Neural cell (in vitro differentiated cells): ENCODE measurements at regions not wholly inside any gene's neighbourhood (a gene's known extent, or its start where the extent isn't known, plus 50 kb on each side); places are given as distances from the start of the nearest gene placed in this dataset.

Experiments used
- H2AFZ ChIP-seq: fragments of 200-600, 300-800 bp; sonication (generic), shearing (Covaris generic); 2 replicates; pipeline ENCODE4 v1.6.0; 2014; ENCODE audit warnings: low read depth, mild to moderate bottlenecking, antibody characterized with exemption, low read length, moderate library complexity
- H3F3A ChIP-seq: fragments of 200-600 bp; shearing (Covaris generic); 2 replicates; pipeline ENCODE4 v1.6.1; 2016; ENCODE audit warnings: mild to moderate bottlenecking, moderate library complexity, mixed read lengths, antibody characterized with exemption, low read length; ENCODE audit not compliant: insufficient read depth, poor library complexity, severe bottlenecking
- H3K27ac ChIP-seq: fragments of 200-600, 300-800 bp; sonication (generic), shearing (Covaris generic); 2 replicates; pipeline ENCODE4 v1.5.1; 2014; ENCODE audit warnings: mild to moderate bottlenecking, low read length, moderate library complexity
- H3K27me3 ChIP-seq: fragments of 300-800, 200-600 bp; sonication (generic), shearing (Covaris generic); 2 replicates; pipeline ENCODE4 v1.6.0; 2014; ENCODE audit warnings: mild to moderate bottlenecking, low read depth, low read length, moderate library complexity; ENCODE audit not compliant: insufficient read depth
- H3K36me3 ChIP-seq: fragments of 300-800, 200-600 bp; sonication (generic), shearing (Covaris generic); 2 replicates; pipeline ENCODE4 v1.5.1; 2014; ENCODE audit warnings: mild to moderate bottlenecking, antibody characterized with exemption, low read length, moderate library complexity; ENCODE audit not compliant: insufficient read depth
- H3K4me2 ChIP-seq: fragments of 300-800, 200-600 bp; sonication (generic), shearing (Covaris generic); 2 replicates; pipeline ENCODE4 v1.6.0; 2014; ENCODE audit warnings: mild to moderate bottlenecking, low read length
- H3K4me3 ChIP-seq: fragments of 300-800, 200-600 bp; sonication (generic), shearing (Covaris generic); 2 replicates; pipeline ENCODE4 v1.5.1; 2014; ENCODE audit warnings: mild to moderate bottlenecking, low read length, moderate library complexity
- H3K79me2 ChIP-seq: fragments of 200-600 bp; shearing (Covaris generic); replicated peaks from 2 replicates; pipeline ENCODE4 v1.6.0; 2014; ENCODE audit warnings: mild to moderate bottlenecking, low read length, moderate library complexity; ENCODE audit not compliant: insufficient read depth
- H3K9ac ChIP-seq: fragments of 300-800, 200-600 bp; sonication (generic), shearing (Covaris generic); 2 replicates; pipeline ENCODE4 v1.6.1; 2016; ENCODE audit warnings: mild to moderate bottlenecking, low read length, mixed read lengths
- H3K9me2 ChIP-seq: fragments of 200-600 bp; shearing (Covaris generic); 2 replicates; pipeline ENCODE4 v1.6.1; 2016; ENCODE audit warnings: mild to moderate bottlenecking, low read length, mixed read lengths; ENCODE audit not compliant: insufficient read depth
- H3K9me3 ChIP-seq: fragments of 200-600, 300-800 bp; sonication (generic), shearing (Covaris generic); 2 replicates; pipeline ENCODE4 v1.6.1; 2016; ENCODE audit warnings: mild to moderate bottlenecking, mixed run types, low read length, moderate library complexity, mixed read lengths
- H4K20me1 ChIP-seq: fragments of 200-600 bp; shearing (Covaris generic); 2 replicates; pipeline ENCODE4 v1.6.1; 2016; ENCODE audit warnings: mild to moderate bottlenecking, mixed run types; ENCODE audit not compliant: insufficient read depth
- CTCF ChIP-seq: fragments of 450-650 bp; IDR thresholded peaks from 2 replicates; pipeline ENCODE4 v1.5.1; 2014; ENCODE audit warnings: antibody characterized with exemption, mild to moderate bottlenecking, moderate library complexity; ENCODE audit not compliant: poor library complexity, severe bottlenecking
- EP300 ChIP-seq: fragments of 450-650 bp; conservative IDR thresholded peaks from 2 replicates; pipeline ENCODE4 v1.6.1; 2014; ENCODE audit warnings: antibody characterized with exemption, mild to moderate bottlenecking, moderate library complexity; ENCODE audit not compliant: poor library complexity, severe bottlenecking
- EZH2 ChIP-seq: fragments of 200-600, 300-800 bp; shearing (Covaris generic), sonication (generic); IDR thresholded peaks from 2 replicates; pipeline ENCODE4 v1.6.1; 2014; ENCODE audit warnings: antibody characterized with exemption, low read length, borderline replicate concordance, mild to moderate bottlenecking; ENCODE audit not compliant: insufficient read depth, poor library complexity, severe bottlenecking
- MXI1 ChIP-seq: fragments of 450-650 bp; conservative IDR thresholded peaks from 2 replicates; pipeline ENCODE4 v1.6.1; 2014; ENCODE audit warnings: antibody characterized with exemption, mild to moderate bottlenecking; ENCODE audit not compliant: poor library complexity, severe bottlenecking
- POLR2AphosphoS5 ChIP-seq: IDR thresholded peaks from 2 replicates; pipeline ENCODE4 v1.6.1; 2012
- RAD21 ChIP-seq: fragments of 450-650 bp; conservative IDR thresholded peaks from 2 replicates; pipeline ENCODE4 v1.6.1; 2014; ENCODE audit warnings: antibody characterized with exemption, mild to moderate bottlenecking, moderate library complexity
- SMC3 ChIP-seq: fragments of 450-650 bp; conservative IDR thresholded peaks from 2 replicates; pipeline ENCODE4 v1.6.1; 2014; ENCODE audit warnings: antibody characterized with exemption, mild to moderate bottlenecking, moderate library complexity; ENCODE audit not compliant: poor library complexity
- TAF1 ChIP-seq: IDR thresholded peaks from 2 replicates; pipeline ENCODE4 v1.6.1; 2012; ENCODE audit warnings: low read depth
- TF ChIP-seq, protein P1 (sequence below): IDR thresholded peaks from 2 replicates; pipeline ENCODE4 v1.6.1; 2012; ENCODE audit warnings: borderline replicate concordance

- no peaks in the 10 kb centered on the region for H3K9me3 ChIP-seq
- TF ChIP-seq SMC3 (no peak), EP300 (no peak), EZH2 (no peak), RAD21 (no peak), TAF1 (no peak), POLR2AphosphoS5 (no peak)
- TF ChIP-seq, protein P1, sequence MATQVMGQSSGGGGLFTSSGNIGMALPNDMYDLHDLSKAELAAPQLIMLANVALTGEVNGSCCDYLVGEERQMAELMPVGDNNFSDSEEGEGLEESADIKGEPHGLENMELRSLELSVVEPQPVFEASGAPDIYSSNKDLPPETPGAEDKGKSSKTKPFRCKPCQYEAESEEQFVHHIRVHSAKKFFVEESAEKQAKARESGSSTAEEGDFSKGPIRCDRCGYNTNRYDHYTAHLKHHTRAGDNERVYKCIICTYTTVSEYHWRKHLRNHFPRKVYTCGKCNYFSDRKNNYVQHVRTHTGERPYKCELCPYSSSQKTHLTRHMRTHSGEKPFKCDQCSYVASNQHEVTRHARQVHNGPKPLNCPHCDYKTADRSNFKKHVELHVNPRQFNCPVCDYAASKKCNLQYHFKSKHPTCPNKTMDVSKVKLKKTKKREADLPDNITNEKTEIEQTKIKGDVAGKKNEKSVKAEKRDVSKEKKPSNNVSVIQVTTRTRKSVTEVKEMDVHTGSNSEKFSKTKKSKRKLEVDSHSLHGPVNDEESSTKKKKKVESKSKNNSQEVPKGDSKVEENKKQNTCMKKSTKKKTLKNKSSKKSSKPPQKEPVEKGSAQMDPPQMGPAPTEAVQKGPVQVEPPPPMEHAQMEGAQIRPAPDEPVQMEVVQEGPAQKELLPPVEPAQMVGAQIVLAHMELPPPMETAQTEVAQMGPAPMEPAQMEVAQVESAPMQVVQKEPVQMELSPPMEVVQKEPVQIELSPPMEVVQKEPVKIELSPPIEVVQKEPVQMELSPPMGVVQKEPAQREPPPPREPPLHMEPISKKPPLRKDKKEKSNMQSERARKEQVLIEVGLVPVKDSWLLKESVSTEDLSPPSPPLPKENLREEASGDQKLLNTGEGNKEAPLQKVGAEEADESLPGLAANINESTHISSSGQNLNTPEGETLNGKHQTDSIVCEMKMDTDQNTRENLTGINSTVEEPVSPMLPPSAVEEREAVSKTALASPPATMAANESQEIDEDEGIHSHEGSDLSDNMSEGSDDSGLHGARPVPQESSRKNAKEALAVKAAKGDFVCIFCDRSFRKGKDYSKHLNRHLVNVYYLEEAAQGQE = no peak
- no peaks in the 10 kb centered on the region for H3K9me2 ChIP-seq
- H3K36me3 ChIP-seq = no peaks in the 10 kb centered on the region
- H3K27ac ChIP-seq = no peak overlapping the region
- no peaks in the 10 kb centered on the region for H3F3A ChIP-seq
- H3K4me2 ChIP-seq = no peak overlapping the region
- no peaks in the 10 kb centered on the region for H4K20me1 ChIP-seq
- H3K9ac ChIP-seq = no peak overlapping the region
- H3K4me3 ChIP-seq = no peak overlapping the region
- no peaks in the 10 kb centered on the region for H3K27me3 ChIP-seq
- H3K79me2 ChIP-seq = no peaks in the 10 kb centered on the region
- no peak overlapping the region for H2AFZ ChIP-seq
Measured at GRCh38 chr4:60019946-60020345, 1180.2 kb upstream of the ADGRL3 start.

GRCh38 chr4:60020389-60020788, 1179.7 kb upstream of the ADGRL3 start:
- Histone ChIP-seq H3K4me2 (no peak overlapping the region), H3K9me3 (no peaks in the 10 kb centered on the region), H3F3A (no peaks in the 10 kb centered on the region), H3K27me3 (no peaks in the 10 kb centered on the region), H2AFZ (no peak overlapping the region), H4K20me1 (no peaks in the 10 kb centered on the region), H3K79me2 (no peaks in the 10 kb centered on the region), H3K9ac (no peak overlapping the region), H3K4me3 (no peak overlapping the region), H3K36me3 (no peaks in the 10 kb centered on the region), H3K27ac (no peak overlapping the region), H3K9me2 (no peaks in the 10 kb centered on the region)
- TF ChIP-seq POLR2AphosphoS5 (no peak), TAF1 (no peak), EZH2 (no peak), SMC3 (no peak), CTCF (no peak), MXI1 (no peak), RAD21 (no peak), EP300 (no peak)
- TF ChIP-seq, protein P1 = no peak
